ENCODE measurements at regions not wholly inside any gene's neighbourhood (a gene's known extent, or its start where the extent isn't known, plus 50 kb on each side); places are given as distances from the start of the nearest gene placed in this dataset.

- DNase-seq (ENCODE audit: low read depth), result no peak
- no peak for TF ChIP-seq MAX (IDR thresholded peaks at IDR 0.05; ENCODE audit: low read depth, low read length)
- TF ChIP-seq CTCF (IDR thresholded peaks at IDR 0.05; ENCODE audit: low read depth, low read length), result no peak
- TF ChIP-seq MYC (IDR thresholded peaks at IDR 0.05; ENCODE audit: low read depth, low read length), result no peak
- TF ChIP-seq POLR2A (IDR thresholded peaks at IDR 0.05; ENCODE audit: extremely low read depth, insufficient read length), result no peak
- no peak overlapping the region for H3K4me3 ChIP-seq (ENCODE audit: low read depth, low read length)
Measured at GRCh38 chr1:17926906-17927305, 171.8 kb downstream of the ACTL8 start.

- TF ChIP-seq CTCF (IDR thresholded peaks at IDR 0.05; ENCODE audit: low read depth, low read length), result no peak
- TF ChIP-seq MYC (IDR thresholded peaks at IDR 0.05; ENCODE audit: low read depth, low read length), result no peak
- TF ChIP-seq POLR2A (IDR thresholded peaks at IDR 0.05; ENCODE audit: extremely low read depth, insufficient read length), result no peak
- TF ChIP-seq MAX (IDR thresholded peaks at IDR 0.05; ENCODE audit: low read depth, low read length), result no peak
- no peak overlapping the region for H3K4me3 ChIP-seq (ENCODE audit: low read depth, low read length)
- no peak for DNase-seq (ENCODE audit: low read depth)
Measured at GRCh38 chr1:17927952-17928351, 172.8 kb downstream of the ACTL8 start.

GRCh38 chr1:17929224-17929623 lies 174.1 kb downstream of the ACTL8 start:
- TF ChIP-seq POLR2A (IDR thresholded peaks at IDR 0.05; ENCODE audit: extremely low read depth, insufficient read length) (no peak), CTCF (IDR thresholded peaks at IDR 0.05; ENCODE audit: low read depth, low read length) (no peak), MAX (IDR thresholded peaks at IDR 0.05; ENCODE audit: low read depth, low read length) (no peak)
- no peak for DNase-seq (ENCODE audit: low read depth)
- H3K4me3 ChIP-seq (ENCODE audit: low read depth, low read length), result no peak overlapping the region

GRCh38 chr1:17930635-17931034 lies 175.5 kb downstream of the ACTL8 start:
- H3K4me3 ChIP-seq (ENCODE audit: low read depth, low read length), result no peak overlapping the region
- no peak for DNase-seq (ENCODE audit: low read depth)
- TF ChIP-seq POLR2A (IDR thresholded peaks at IDR 0.05; ENCODE audit: extremely low read depth, insufficient read length) (no peak), MYC (IDR thresholded peaks at IDR 0.05; ENCODE audit: low read depth, low read length) (no peak), CTCF (IDR thresholded peaks at IDR 0.05; ENCODE audit: low read depth, low read length) (no peak), MAX (IDR thresholded peaks at IDR 0.05; ENCODE audit: low read depth, low read length) (no peak)

- no peak for DNase-seq (ENCODE audit: low read depth)
- TF ChIP-seq MAX (IDR thresholded peaks at IDR 0.05; ENCODE audit: low read depth, low read length), result no peak
- TF ChIP-seq MYC (IDR thresholded peaks at IDR 0.05; ENCODE audit: low read depth, low read length), result no peak
- no peak for TF ChIP-seq POLR2A (IDR thresholded peaks at IDR 0.05; ENCODE audit: extremely low read depth, insufficient read length)
- TF ChIP-seq CTCF (IDR thresholded peaks at IDR 0.05; ENCODE audit: low read depth, low read length), result no peak
- no peak overlapping the region for H3K4me3 ChIP-seq (ENCODE audit: low read depth, low read length)
Measured at GRCh38 chr1:17932164-17932563, 175.4 kb upstream of the IGSF21 start.

GRCh38 chr1:17933501-17933900 lies 174.1 kb upstream of the IGSF21 start:
- TF ChIP-seq CTCF (IDR thresholded peaks at IDR 0.05; ENCODE audit: low read depth, low read length), result no peak

More at GRCh38 chr1:17933501-17933900, 174.1 kb upstream of the IGSF21 start:
- no peak for DNase-seq (ENCODE audit: low read depth)
- no peak overlapping the region for H3K4me3 ChIP-seq (ENCODE audit: low read depth, low read length)
